ENCODE measurements at regions not wholly inside any gene's neighbourhood (a gene's known extent, or its start where the extent isn't known, plus 50 kb on each side); places are given as distances from the start of the nearest gene placed in this dataset.
A peak's percentile ranks its signal among the peaks of the same experiment; 100 is the strongest.

GRCh38 chr11:70625582-70626518, 227.5 kb downstream of the CTTN start:
- H2BK120ac ChIP-seq (ENCODE audit: low read depth, low read length, poor library complexity, severe bottlenecking): no peak overlapping the region
- no peaks in the 10 kb centered on the region for H3K79me1 ChIP-seq (ENCODE audit: insufficient read depth, low read depth, low read length, poor library complexity, severe bottlenecking)
- H3K79me2 ChIP-seq (ENCODE audit: insufficient read depth, low read length): peaks cover 2% of the 10 kb centered on the region; the same call in 1 of the 2 replicates
- Mint-ChIP-seq H3K27me3 (ENCODE audit: low read depth) (no peaks in the 10 kb centered on the region; the same call in none of the 2 replicates), H3K36me3 (ENCODE audit: insufficient read depth in 1 of 3, low read depth in 3 of 3) (peaks cover 0 to 4% (median 0%) of the 10 kb centered on the region in 3 experiments; a peak in 3 of 7 replicates), H3K27ac (no peak overlapping the region), H3K4me3 (no peak overlapping the region), H3K9me3 (no peaks in the 10 kb centered on the region), H3K4me1 (peaks cover 10 to 16% of the 10 kb centered on the region in 2 experiments)
- no peak overlapping the region for H3K56ac ChIP-seq (ENCODE audit: insufficient read length, low read depth, low read length)
- H3K18ac ChIP-seq (ENCODE audit: insufficient read length, low read depth, low read length): no peak overlapping the region
- H2BK12ac ChIP-seq (ENCODE audit: insufficient read length, low read depth, low read length): no peak overlapping the region
- no peak overlapping the region for H2AK5ac ChIP-seq (ENCODE audit: insufficient read length, low read length)
- H3T11ph ChIP-seq (ENCODE audit: low read length): no peak overlapping the region
- no peak overlapping the region for H3K4ac ChIP-seq (ENCODE audit: low read depth, low read length)
- no peak overlapping the region for H3K23ac ChIP-seq (ENCODE audit: insufficient read length, low read depth, low read length)
- H3K4me1 ChIP-seq (ENCODE audit: insufficient read depth, low read length): no peaks in the 10 kb centered on the region
- no peak overlapping the region for H2BK20ac ChIP-seq (ENCODE audit: low read depth, low read length, poor library complexity, severe bottlenecking)
- H4K20me1 ChIP-seq (ENCODE audit: control insufficient read depth, insufficient read depth, insufficient read length): no peaks in the 10 kb centered on the region
- H2BK5ac ChIP-seq (ENCODE audit: insufficient read length, low read length): no peak overlapping the region
- H3K23me2 ChIP-seq (ENCODE audit: insufficient read length, low read depth, low read length, poor library complexity, severe bottlenecking): no peaks in the 10 kb centered on the region
- no peak overlapping the region for H3K9ac ChIP-seq (ENCODE audit: extremely low read depth, insufficient read length, low read length)
- H3K4me2 ChIP-seq (ENCODE audit: insufficient read depth, insufficient read length, low read length): no peak overlapping the region
- no CpG with 5 or more reads among the region's 20 CpGs for WGBS (ENCODE audit: extremely low coverage, insufficient read length, low lambda C conversion rate)
- H2BK15ac ChIP-seq (ENCODE audit: low read depth, low read length): no peak overlapping the region
- H3K9me3 ChIP-seq (ENCODE audit: control insufficient read depth, low read depth, low read length): no peaks in the 10 kb centered on the region
- no peak for DNase-seq
- no peak overlapping the region for H4K8ac ChIP-seq (replicated peaks; ENCODE audit: insufficient read length, low read depth, low read length)
- no peak overlapping the region for H4K5ac ChIP-seq (ENCODE audit: insufficient read length, low read depth, low read length)
- no peak for TF ChIP-seq CTCF (conservative IDR thresholded peaks at IDR 0.05)
- H2AFZ ChIP-seq (ENCODE audit: low read length): no peak overlapping the region
- H3K27ac ChIP-seq (ENCODE audit: insufficient read length, low read depth, low read length): no peak overlapping the region
- no peak overlapping the region for H4K91ac ChIP-seq (ENCODE audit: insufficient read length, low read depth, low read length)
- H3K14ac ChIP-seq (ENCODE audit: insufficient read depth, low read length): 0 out of 2 replicates have a peak overlapping the region, but pooled peaks have one; percentile 8
- H3K27me3 ChIP-seq (ENCODE audit: insufficient read depth, low read length): no peaks in the 10 kb centered on the region
